GM12892 (cell line): ENCODE measurements at regions not wholly inside any gene's neighbourhood (a gene's known extent, or its start where the extent isn't known, plus 50 kb on each side); places are given as distances from the start of the nearest gene placed in this dataset.

Experiments used
- DNase-seq: peaks from one replicate; pipeline ENCODE4 v3.0.0; 2011; ENCODE audit not compliant: insufficient read length
- FAIRE-seq: peaks from 2 replicates; lab custom pipeline; 2011; peaks lifted over from hg19 to GRCh38; lab: Jason Lieb, UNC
- POLR2A ChIP-seq: IDR thresholded peaks from 2 replicates; pipeline ENCODE4 v1.6.1; 2011; ENCODE audit warnings: low read depth, low read length, control low read depth
- POLR2AphosphoS5 ChIP-seq: IDR thresholded peaks from 2 replicates; pipeline ENCODE4 v1.6.1; 2011; ENCODE audit warnings: low read depth, low read length, control low read depth
- TAF1 ChIP-seq: IDR thresholded peaks from 2 replicates; pipeline ENCODE4 v1.6.1; 2011; ENCODE audit warnings: low read depth, mild to moderate bottlenecking, control low read depth, low read length, borderline replicate concordance

- TF ChIP-seq POLR2AphosphoS5, result no peak
These were observed 60.3 kb upstream of the C1GALT1 start for GRCh38 chr7:7122033-7122478.

GRCh38 chr7:7122701-7123281 is 59.6 kb upstream of the C1GALT1 start:
- TF ChIP-seq POLR2AphosphoS5 (no peak), POLR2A (no peak), TAF1 (no peak)
- no peak for FAIRE-seq
- DNase-seq, result no peak

More at GRCh38 chr7:7122033-7122478, 60.3 kb upstream of the C1GALT1 start:
- DNase-seq (no peak), FAIRE-seq (no peak)

GRCh38 chr7:7125963-7126362 is 56.4 kb upstream of the C1GALT1 start:
- DNase-seq, result no peak
- no peak for FAIRE-seq
- no peak for TF ChIP-seq TAF1

GRCh38 chr7:7127773-7128172 is 54.6 kb upstream of the C1GALT1 start:
- no peak for DNase-seq
- TF ChIP-seq POLR2A, result no peak
- no peak for TF ChIP-seq POLR2AphosphoS5
- no peak for TF ChIP-seq TAF1
- FAIRE-seq, result no peak

- DNase-seq (no peak), FAIRE-seq (no peak)
- no peak for TF ChIP-seq POLR2A
- no peak for TF ChIP-seq POLR2AphosphoS5
- TF ChIP-seq TAF1, result no peak
These were observed 53.0 kb upstream of the C1GALT1 start for GRCh38 chr7:7129381-7129780.

GRCh38 chr7:7131273-7131672 is 51.1 kb upstream of the C1GALT1 start:
- FAIRE-seq, result no peak
- no peak for DNase-seq
- TF ChIP-seq POLR2A, result no peak
- no peak for TF ChIP-seq TAF1
- no peak for TF ChIP-seq POLR2AphosphoS5
